Endothelial cell of umbilical vein (primary cell): ENCODE measurements at regions not wholly inside any gene's neighbourhood (a gene's known extent, or its start where the extent isn't known, plus 50 kb on each side); places are given as distances from the start of the nearest gene placed in this dataset.

Experiments used
- BruUV-seq: library from RNA; stranded (reverse); fragments of 400-500 nt; replicated peaks from 2 replicates; lab custom pipeline; 2021; lab: Mats Ljungman, UMichigan
- CTCF ChIA-PET: fragments of 300-600, 350-600 bp; sonication (Branson Sonifier 250); formaldehyde crosslinking; loops from one replicate; lab custom pipeline; 2021; ENCODE audit warnings: antibody characterized with exemption, inconsistent platforms; lab: Charles Lee
- POLR2A ChIA-PET: fragments of 300-600, 350-600 bp; sonication (Branson Sonifier 250); formaldehyde crosslinking; loops from one replicate; lab custom pipeline; 2021; ENCODE audit warnings: antibody characterized with exemption, inconsistent platforms; lab: Charles Lee
- DNase-seq: peaks from one replicate; pipeline ENCODE4 v3.0.0-alpha.2; 2011; ENCODE audit warnings: low read depth, low spot score
- FAIRE-seq: peaks from 2 replicates; lab custom pipeline; 2011; peaks lifted over from hg19 to GRCh38; lab: Jason Lieb, UNC
- H2AFZ ChIP-seq: 2 replicates; pipeline ENCODE4 v1.6.0; 2012; ENCODE audit warnings: low read depth, low read length, control low read depth, inconsistent platforms
- H3K27ac ChIP-seq: 2 replicates; pipeline ENCODE4 v1.5.1; 2011; ENCODE audit warnings: low read depth, mild to moderate bottlenecking, control low read depth, low read length, moderate library complexity; ENCODE audit not compliant: insufficient read depth
- H3K27me3 ChIP-seq, 2 experiments: 2 replicates each; pipeline versions ENCODE4 v1.6.0 to v1.6.1; 2011; ENCODE audit warnings: low read length in 2 of 2, mixed read lengths in 1 of 2; ENCODE audit not compliant: control insufficient read depth in 2 of 2, insufficient read depth in 2 of 2
- H3K36me3 ChIP-seq, 2 experiments: 2 replicates in 1 of 2; 3 replicates in 1 of 2; pipeline ENCODE4 v1.5.1; 2011; ENCODE audit warnings: low read length in 2 of 2, mild to moderate bottlenecking in 1 of 2, moderate library complexity in 1 of 2; ENCODE audit not compliant: control insufficient read depth in 2 of 2, insufficient read depth in 2 of 2; ENCODE audit errors: extremely low read depth in 1 of 2
- H3K4me1 ChIP-seq: 3 replicates; pipeline ENCODE4 v1.5.1; 2011; ENCODE audit warnings: mild to moderate bottlenecking, low read length; ENCODE audit not compliant: control insufficient read depth, insufficient read depth; ENCODE audit errors: extremely low read depth
- H3K4me2 ChIP-seq: 2 replicates; pipeline ENCODE4 v1.6.1; 2011; ENCODE audit warnings: low read length, control low read depth, mixed read lengths; ENCODE audit not compliant: insufficient read depth
- H3K4me3 ChIP-seq, 3 experiments: fragments of 200-600 bp in 1 of 3; sonication (generic), shearing (Covaris generic) in 1 of 3; replicated peaks in 1 of 3; 2 replicates each; pipeline ENCODE4 v1.5.1; 2011 to 2016; ENCODE audit warnings: control low read depth in 3 of 3, low read length in 3 of 3, mild to moderate bottlenecking in 2 of 3, inconsistent platforms in 1 of 3, low read depth in 1 of 3, moderate library complexity in 1 of 3; ENCODE audit not compliant: insufficient read depth in 1 of 3
- H3K79me2 ChIP-seq: 2 replicates; pipeline ENCODE4 v1.6.0; 2012; ENCODE audit warnings: low read length, inconsistent platforms; ENCODE audit not compliant: control insufficient read depth, insufficient read depth
- H3K9ac ChIP-seq: replicated peaks from 2 replicates; pipeline ENCODE3; 2011; ENCODE audit warnings: low read length, control low read depth; ENCODE audit not compliant: insufficient read depth; ENCODE audit errors: extremely low read depth
- H3K9me1 ChIP-seq: replicated peaks from 3 replicates; pipeline ENCODE4 v1.6.0; 2011; ENCODE audit warnings: mild to moderate bottlenecking, low read length; ENCODE audit not compliant: control insufficient read depth, insufficient read depth; ENCODE audit errors: extremely low read depth
- H3K9me3 ChIP-seq: replicated peaks from 2 replicates; pipeline ENCODE4 v1.5.1; 2012; ENCODE audit warnings: low read length, inconsistent platforms; ENCODE audit not compliant: control insufficient read depth, insufficient read depth
- H4K20me1 ChIP-seq: replicated peaks from 2 replicates; pipeline ENCODE3; 2011; ENCODE audit warnings: mild to moderate bottlenecking, low read length; ENCODE audit not compliant: control insufficient read depth, insufficient read depth; ENCODE audit errors: extremely low read depth
- EZH2 ChIP-seq: IDR thresholded peaks from 2 replicates; pipeline ENCODE4 v1.6.1; 2012; ENCODE audit warnings: borderline replicate concordance, low read depth, mild to moderate bottlenecking, moderate library complexity, low read length, inconsistent platforms; ENCODE audit not compliant: severe bottlenecking
- FOS ChIP-seq: IDR thresholded peaks from 2 replicates; pipeline ENCODE4 v1.6.1; 2011; ENCODE audit warnings: mild to moderate bottlenecking, low read length, moderate library complexity, borderline replicate concordance; ENCODE audit not compliant: insufficient read depth
- GATA2 ChIP-seq: IDR thresholded peaks from 2 replicates; pipeline ENCODE4 v1.7.0; 2011; ENCODE audit warnings: low read depth, mild to moderate bottlenecking, moderate library complexity, mixed read lengths, low read length; ENCODE audit not compliant: insufficient read length, insufficient read depth
- JUN ChIP-seq: IDR thresholded peaks from 2 replicates; pipeline ENCODE4 v1.6.1; 2011; ENCODE audit warnings: borderline replicate concordance, low read depth; ENCODE audit not compliant: insufficient read length, insufficient read depth
- MYC ChIP-seq: IDR thresholded peaks from one replicate; pipeline ENCODE4 v1.6.1; 2011; ENCODE audit warnings: mild to moderate bottlenecking, low read depth, low read length
- POLR2A ChIP-seq: IDR thresholded peaks from 2 replicates; pipeline ENCODE4 v1.6.1; 2012; ENCODE audit warnings: low read depth, mild to moderate bottlenecking, control low read depth, low read length
- POLR2AphosphoS5 ChIP-seq: IDR thresholded peaks from 2 replicates; pipeline ENCODE4 v1.6.1; 2012; ENCODE audit warnings: low read depth, mild to moderate bottlenecking, control low read depth, low read length, moderate library complexity; ENCODE audit not compliant: insufficient read depth
- dilution Hi-C: fragments of 300-500 bp; cut with MboI; formaldehyde crosslinking; loops from one replicate; pipeline ENCODE4 v1.15.0; 2019; ENCODE audit warnings: low sequenced_read_pairs; ENCODE audit not compliant: extremely low pct_ligation_motif_present
- intact Hi-C: fragments of 100-400 bp; cut with micrococcal nuclease; formaldehyde crosslinking; loops from one replicate; pipeline ENCODE4 v1.10.0; 2022
- TF ChIP-seq, protein P1 (sequence below), 2 donors: IDR thresholded peaks; 1 replicate in 1 of 2; 2 replicates in 1 of 2; pipeline ENCODE4 v1.5.1; 2011; ENCODE audit warnings: low read length in 2 of 2, mild to moderate bottlenecking in 2 of 2, moderate library complexity in 2 of 2, control low read depth in 1 of 2, inconsistent platforms in 1 of 2, low read depth in 1 of 2; ENCODE audit not compliant: insufficient read depth in 1 of 2; ENCODE audit errors: extremely low read depth in 1 of 2
- TF ChIP-seq, protein P2 (sequence below): IDR thresholded peaks from 2 replicates; pipeline ENCODE4 v1.6.1; 2011; ENCODE audit not compliant: insufficient read depth, insufficient read length

DNA sequence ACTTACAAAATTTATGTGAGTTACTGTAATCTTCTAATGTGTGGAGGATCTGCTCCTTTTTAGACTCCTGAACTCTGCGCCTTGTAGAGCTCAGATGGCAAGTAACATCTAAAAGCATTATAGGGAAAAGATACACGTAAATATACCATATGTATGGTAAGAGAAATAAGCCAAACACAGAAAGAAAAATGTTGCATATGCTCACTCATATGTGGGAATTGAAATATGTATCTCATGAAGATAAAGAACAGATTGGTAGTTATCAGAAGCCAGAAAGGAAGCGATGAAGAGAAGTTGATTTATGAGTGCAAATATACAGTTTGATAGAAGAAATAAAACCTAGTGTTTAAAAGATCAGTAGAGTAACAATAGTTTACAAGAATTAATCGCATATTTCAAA is 815.0 kb upstream of the MAN1A1 start:
- POLR2A ChIA-PET = no interaction called here
- no peaks in the 10 kb centered on the region for H3K9me3 ChIP-seq
- DNase-seq = no peak
- intact Hi-C loops = no loop called here
- no peak overlapping the region for H3K27ac ChIP-seq
- no peak overlapping the region for H3K9ac ChIP-seq
- TF ChIP-seq, protein P1, sequence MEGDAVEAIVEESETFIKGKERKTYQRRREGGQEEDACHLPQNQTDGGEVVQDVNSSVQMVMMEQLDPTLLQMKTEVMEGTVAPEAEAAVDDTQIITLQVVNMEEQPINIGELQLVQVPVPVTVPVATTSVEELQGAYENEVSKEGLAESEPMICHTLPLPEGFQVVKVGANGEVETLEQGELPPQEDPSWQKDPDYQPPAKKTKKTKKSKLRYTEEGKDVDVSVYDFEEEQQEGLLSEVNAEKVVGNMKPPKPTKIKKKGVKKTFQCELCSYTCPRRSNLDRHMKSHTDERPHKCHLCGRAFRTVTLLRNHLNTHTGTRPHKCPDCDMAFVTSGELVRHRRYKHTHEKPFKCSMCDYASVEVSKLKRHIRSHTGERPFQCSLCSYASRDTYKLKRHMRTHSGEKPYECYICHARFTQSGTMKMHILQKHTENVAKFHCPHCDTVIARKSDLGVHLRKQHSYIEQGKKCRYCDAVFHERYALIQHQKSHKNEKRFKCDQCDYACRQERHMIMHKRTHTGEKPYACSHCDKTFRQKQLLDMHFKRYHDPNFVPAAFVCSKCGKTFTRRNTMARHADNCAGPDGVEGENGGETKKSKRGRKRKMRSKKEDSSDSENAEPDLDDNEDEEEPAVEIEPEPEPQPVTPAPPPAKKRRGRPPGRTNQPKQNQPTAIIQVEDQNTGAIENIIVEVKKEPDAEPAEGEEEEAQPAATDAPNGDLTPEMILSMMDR (IDR thresholded peaks at IDR 0.05; ENCODE audit: extremely low read depth in 1 of 2, insufficient read depth in 1 of 2, low read depth in 1 of 2, low read length in 2 of 2) = no peak
- TF ChIP-seq GATA2 = no peak
- no peak for TF ChIP-seq POLR2A
- TF ChIP-seq, protein P2, sequence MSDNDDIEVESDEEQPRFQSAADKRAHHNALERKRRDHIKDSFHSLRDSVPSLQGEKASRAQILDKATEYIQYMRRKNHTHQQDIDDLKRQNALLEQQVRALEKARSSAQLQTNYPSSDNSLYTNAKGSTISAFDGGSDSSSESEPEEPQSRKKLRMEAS = no peak
- TF ChIP-seq MYC = no peak
- TF ChIP-seq FOS = no peak
- no peak for TF ChIP-seq EZH2
- no peak for TF ChIP-seq POLR2AphosphoS5
- TF ChIP-seq JUN = no peak
- CTCF ChIA-PET = no interaction called here
- no peak overlapping the region for H3K4me3 ChIP-seq
- no TSS peak for BruUV-seq
- H3K4me2 ChIP-seq = no peak overlapping the region
- H3K4me1 ChIP-seq = no peaks in the 10 kb centered on the region
- H3K79me2 ChIP-seq = no peaks in the 10 kb centered on the region
- no peaks in the 10 kb centered on the region for H3K36me3 ChIP-seq
- dilution Hi-C loops = no loop called here
- no peak for FAIRE-seq
- no peak overlapping the region for H2AFZ ChIP-seq
- H4K20me1 ChIP-seq = no peaks in the 10 kb centered on the region
- H3K27me3 ChIP-seq = no peaks in the 10 kb centered on the region
- no peaks in the 10 kb centered on the region for H3K9me1 ChIP-seq
